Suprapubic skin (tissue), 3 donors: ENCODE measurements at regions not wholly inside any gene's neighbourhood (a gene's known extent, or its start where the extent isn't known, plus 50 kb on each side); places are given as distances from the start of the nearest gene placed in this dataset.

Source experiments
- CTCF ChIP-seq, 2 donors: fragments of 200-600 bp in 1 of 2; fragments of 450-650 bp in 1 of 2; sonication (generic) in 1 of 2; IDR thresholded peaks; one replicate each; pipeline ENCODE4 v1.5.1; 2016 to 2019; ENCODE audit warnings: antibody characterized with exemption in 2 of 2, mild to moderate bottlenecking in 1 of 2, moderate library complexity in 1 of 2
- POLR2A ChIP-seq, 2 donors: fragments of 450-650 bp; IDR thresholded peaks; one replicate each; pipeline ENCODE4 v1.6.1; 2017; ENCODE audit warnings: antibody characterized with exemption in 2 of 2, mild to moderate bottlenecking in 2 of 2, moderate library complexity in 2 of 2

GRCh38 chr17:22512997-22513538, 820.7 kb downstream of the KCNJ18 start:
- TF ChIP-seq CTCF (IDR thresholded peaks at IDR 0.05), result no peak
- no peak for TF ChIP-seq POLR2A (IDR thresholded peaks at IDR 0.05)
